ENCODE measurements at regions not wholly inside any gene's neighbourhood (a gene's known extent, or its start where the extent isn't known, plus 50 kb on each side); places are given as distances from the start of the nearest gene placed in this dataset.
A peak's percentile ranks its signal among the peaks of the same experiment; 100 is the strongest.

- FAIRE-seq (no peak), ATAC-seq (no peak), DNase-seq (ENCODE audit: low read depth in 1 of 2, low spot score in 1 of 2) (no peak)
- POLR2A ChIA-PET, result no interaction called here
- H3K9me3 ChIP-seq, result no peaks in the 10 kb centered on the region
- WGBS (ENCODE audit: missing lambda C conversion rate), result 51% methylated on average over 5 of the region's 5 CpGs
- TF ChIP-seq FOSL2 (IDR thresholded peaks at IDR 0.05) (no peak), FOSL2 (CRISPR knock-in tag; IDR thresholded peaks at IDR 0.05) (no peak), EHMT2 (IDR thresholded peaks at IDR 0.05; ENCODE audit: low read depth) (no peak), E2F6 (IDR thresholded peaks at IDR 0.05; ENCODE audit: borderline replicate concordance, low read depth) (no peak), RNF2 (IDR thresholded peaks at IDR 0.05; ENCODE audit: borderline replicate concordance, low read depth) (no peak), HOXA7 (CRISPR knock-in tag; IDR thresholded peaks at IDR 0.05) (no peak), HOXB13 (CRISPR knock-in tag; IDR thresholded peaks at IDR 0.05; ENCODE audit: low read depth) (no peak), ZSCAN20 (CRISPR knock-in tag; IDR thresholded peaks at IDR 0.05) (no peak), CBX2 (IDR thresholded peaks at IDR 0.05; ENCODE audit: borderline replicate concordance, low read depth) (no peak), JUNB (IDR thresholded peaks at IDR 0.05) (no peak), HMGXB4 (CRISPR knock-in tag; IDR thresholded peaks at IDR 0.05; ENCODE audit: borderline replicate concordance) (no peak)
- no peak overlapping the region for H3K4me2 ChIP-seq
- CTCF ChIA-PET, result no interaction called here
- H3K4me1 ChIP-seq, result no peaks in the 10 kb centered on the region
- H3K27ac ChIP-seq, result no peak overlapping the region
- H3K4me3 ChIP-seq, result no peak overlapping the region
Observed at GRCh38 chr2:53260568-53260967, 507.0 kb upstream of the CHAC2 start.

- DNase-seq (ENCODE audit: low read depth in 1 of 2, low spot score in 1 of 2), result no peak
- WGBS (ENCODE audit: missing lambda C conversion rate), result 64% methylated on average over 22 of the region's 29 CpGs
- ChIA-PET POLR2A (no interaction called here), CTCF (no interaction called here)
- no peaks in the 10 kb centered on the region for H3K9me3 ChIP-seq
- FAIRE-seq, result no peak
- H3K27ac ChIP-seq, result no peak overlapping the region
- TF ChIP-seq REST (IDR thresholded peaks at IDR 0.05), result no peak
- no peak for TF ChIP-seq POLR2A (IDR thresholded peaks at IDR 0.05; ENCODE audit: low read length)
- TF ChIP-seq MYC (IDR thresholded peaks at IDR 0.05; ENCODE audit: borderline replicate concordance, low read length), result no peak
- TF ChIP-seq MAFK (IDR thresholded peaks at IDR 0.05; ENCODE audit: partially characterized antibody), result peak; percentile 88
- TF ChIP-seq RFX5 (IDR thresholded peaks at IDR 0.05), result no peak
- TF ChIP-seq CEBPB (IDR thresholded peaks at IDR 0.05), result no peak
- TF ChIP-seq POLR2AphosphoS2 (conservative IDR thresholded peaks at IDR 0.05; ENCODE audit: low read length), result no peak
- no peak for TF ChIP-seq JUNB (IDR thresholded peaks at IDR 0.05)
- H3K4me3 ChIP-seq, result no peak overlapping the region
- no peak overlapping the region for H3K4me2 ChIP-seq
- ATAC-seq, result no peak
- no peaks in the 10 kb centered on the region for H3K4me1 ChIP-seq
Observed at GRCh38 chr2:53259395-53260009, 508.1 kb upstream of the CHAC2 start.

GRCh38 chr2:53257287-53257686 lies 510.3 kb upstream of the CHAC2 start:
- ChIA-PET POLR2A (no interaction called here), CTCF (interaction anchor here (0.7 kb wide), 1 partner anchor 855 kb away, joined by 3 read pairs; no protein-coding TSS in a partner anchor)
- 58% methylated on average over 3 of the region's 3 CpGs for WGBS (ENCODE audit: missing lambda C conversion rate)
- no peak overlapping the region for H3K4me3 ChIP-seq
- H3K4me2 ChIP-seq, result no peak overlapping the region
- ATAC-seq, result no peak
- DNase-seq (ENCODE audit: low read depth in 1 of 2, low spot score in 1 of 2), result no peak
- FAIRE-seq, result no peak
- no peaks in the 10 kb centered on the region for H3K4me1 ChIP-seq
- no peak overlapping the region for H3K27ac ChIP-seq
- no peaks in the 10 kb centered on the region for H3K9me3 ChIP-seq
- TF ChIP-seq HEYL (CRISPR knock-in tag; IDR thresholded peaks at IDR 0.05), result no peak
- TF ChIP-seq JUN (IDR thresholded peaks at IDR 0.05), result no peak
- no peak for TF ChIP-seq CHD2 (IDR thresholded peaks at IDR 0.05; ENCODE audit: low read length, partially characterized antibody)
- no peak for TF ChIP-seq REST (IDR thresholded peaks at IDR 0.05)
- TF ChIP-seq ZFP36 (IDR thresholded peaks at IDR 0.05; ENCODE audit: borderline replicate concordance, partially characterized antibody), result no peak
- TF ChIP-seq RCOR1 (IDR thresholded peaks at IDR 0.05; ENCODE audit: low read depth, low read length), result no peak
- no peak for TF ChIP-seq PBX3 (IDR thresholded peaks at IDR 0.05)
- no peak for TF ChIP-seq KDM5A (IDR thresholded peaks at IDR 0.05)

Measured in A549 (cell line).